ENCODE measurements at regions not wholly inside any gene's neighbourhood (a gene's known extent, or its start where the extent isn't known, plus 50 kb on each side); places are given as distances from the start of the nearest gene placed in this dataset.

DNA sequence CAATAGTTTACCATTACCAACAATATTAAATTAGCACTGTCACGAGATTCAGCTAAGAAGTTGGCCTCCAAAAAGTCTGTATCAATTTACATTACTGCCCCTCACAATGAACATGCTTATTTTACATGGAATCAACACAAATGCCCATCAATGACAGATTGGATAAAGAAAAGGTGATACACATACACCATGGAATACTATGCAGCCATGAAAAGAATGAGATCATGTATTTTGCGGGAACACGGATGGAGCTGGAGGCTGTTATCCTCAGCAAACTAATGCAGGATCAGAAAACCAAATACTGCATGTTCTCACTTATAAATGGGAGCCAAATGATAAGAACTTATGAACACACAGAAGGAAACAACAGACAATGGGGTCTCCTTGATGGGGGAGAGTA lies 211.8 kb upstream of the RREB1 start:
- H3K4me3 Mint-ChIP-seq, result no peak overlapping the region
- no peaks in the 10 kb centered on the region for H3K4me1 Mint-ChIP-seq
- no peak overlapping the region for H3K27ac Mint-ChIP-seq
- H3K27me3 Mint-ChIP-seq, result peaks cover 16% of the 10 kb centered on the region
- no peak for ATAC-seq
- H3K36me3 Mint-ChIP-seq, result no peaks in the 10 kb centered on the region
- H3K9me3 Mint-ChIP-seq, result peaks cover 3% of the 10 kb centered on the region

DNA sequence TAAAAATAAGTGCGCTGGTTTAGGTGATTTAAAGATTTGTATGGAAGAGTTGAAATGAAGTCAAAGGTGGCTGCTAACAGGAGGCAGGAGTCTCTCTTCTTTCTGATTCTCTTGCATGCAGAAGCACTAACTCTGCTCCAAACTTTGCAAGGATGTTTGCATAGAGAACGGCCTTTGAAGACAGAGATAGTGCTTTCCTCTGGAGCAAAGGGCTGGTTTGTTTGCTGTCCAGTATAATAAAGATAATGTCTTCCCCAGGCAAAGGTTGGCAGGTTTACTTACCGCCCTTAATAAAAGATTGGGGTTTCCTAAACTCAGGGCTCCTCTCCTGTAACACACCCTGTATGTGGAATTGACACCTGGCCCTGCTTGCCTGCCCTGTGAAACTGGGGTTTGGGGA lies 210.6 kb upstream of the RREB1 start:
- Mint-ChIP-seq H3K36me3 (no peaks in the 10 kb centered on the region), H3K4me1 (no peaks in the 10 kb centered on the region), H3K9me3 (peaks cover 3% of the 10 kb centered on the region), H3K27ac (no peak overlapping the region), H3K4me3 (no peak overlapping the region), H3K27me3 (peaks cover 28% of the 10 kb centered on the region)
- ATAC-seq, result no peak

DNA sequence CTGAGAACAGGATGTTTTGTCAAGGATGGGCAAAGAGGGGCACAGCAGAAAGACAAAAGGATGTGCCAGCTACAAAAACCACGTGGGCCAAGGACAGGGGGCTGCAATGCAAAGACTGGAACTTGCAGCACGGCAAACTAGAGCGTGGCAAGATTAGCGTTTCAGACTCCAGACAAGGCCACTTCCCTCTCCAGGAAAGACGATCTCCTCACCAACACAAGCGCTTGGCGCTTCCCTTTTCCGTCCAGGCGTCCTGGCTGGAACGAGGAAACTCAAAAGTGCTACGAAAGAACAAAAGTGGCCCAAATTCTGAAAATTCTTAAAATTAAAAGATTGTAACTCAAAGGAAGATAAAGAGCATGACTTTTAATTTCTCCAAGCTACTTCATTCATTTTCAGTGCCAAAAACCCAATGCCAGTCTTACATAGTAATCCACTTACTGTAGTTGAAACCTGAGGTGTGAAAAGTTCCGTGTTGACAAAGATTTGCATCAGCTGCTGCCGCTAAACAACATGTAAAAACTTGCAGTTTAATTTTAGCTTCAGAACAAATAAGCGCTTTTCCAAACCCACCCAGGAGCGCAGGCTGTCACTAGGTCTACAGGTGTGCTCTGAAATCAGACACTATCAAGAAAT lies 207.1 kb upstream of the RREB1 start:
- ATAC-seq, result no peak
- H3K27me3 Mint-ChIP-seq, result peaks cover 51% of the 10 kb centered on the region
- H3K27ac Mint-ChIP-seq, result no peak overlapping the region
- no peak overlapping the region for H3K4me3 Mint-ChIP-seq
- no peaks in the 10 kb centered on the region for H3K4me1 Mint-ChIP-seq
- H3K36me3 Mint-ChIP-seq, result no peaks in the 10 kb centered on the region
- H3K9me3 Mint-ChIP-seq, result peaks cover 3% of the 10 kb centered on the region

DNA sequence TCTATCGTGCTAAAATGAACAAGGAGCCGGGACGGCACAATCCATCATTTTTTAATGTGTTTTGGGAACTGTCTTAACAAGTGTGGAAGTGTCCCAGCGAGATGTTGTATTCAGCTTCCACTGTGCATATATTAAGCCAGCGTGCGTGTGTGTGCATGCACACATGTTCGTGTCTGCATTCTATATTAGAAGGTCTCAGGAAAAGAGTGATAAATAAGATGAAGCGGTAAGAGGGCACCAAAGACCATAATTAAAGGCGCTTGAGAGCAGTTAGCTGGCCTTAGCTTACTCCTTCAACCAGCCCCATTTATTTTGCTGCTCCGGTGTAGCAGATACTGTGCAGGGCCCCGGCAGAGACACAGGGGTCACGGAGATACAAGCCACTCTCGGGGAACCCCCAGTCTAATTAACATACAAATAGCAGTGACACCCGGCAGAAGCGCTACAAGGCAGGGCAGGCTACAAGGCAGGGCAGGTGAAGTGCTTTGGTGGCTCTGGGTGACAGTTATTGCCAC lies 206.5 kb upstream of the RREB1 start:
- Mint-ChIP-seq H3K36me3 (no peaks in the 10 kb centered on the region), H3K9me3 (no peaks in the 10 kb centered on the region), H3K4me1 (no peaks in the 10 kb centered on the region), H3K4me3 (no peak overlapping the region), H3K27ac (no peak overlapping the region), H3K27me3 (peaks cover 51% of the 10 kb centered on the region)
- no peak for ATAC-seq

DNA sequence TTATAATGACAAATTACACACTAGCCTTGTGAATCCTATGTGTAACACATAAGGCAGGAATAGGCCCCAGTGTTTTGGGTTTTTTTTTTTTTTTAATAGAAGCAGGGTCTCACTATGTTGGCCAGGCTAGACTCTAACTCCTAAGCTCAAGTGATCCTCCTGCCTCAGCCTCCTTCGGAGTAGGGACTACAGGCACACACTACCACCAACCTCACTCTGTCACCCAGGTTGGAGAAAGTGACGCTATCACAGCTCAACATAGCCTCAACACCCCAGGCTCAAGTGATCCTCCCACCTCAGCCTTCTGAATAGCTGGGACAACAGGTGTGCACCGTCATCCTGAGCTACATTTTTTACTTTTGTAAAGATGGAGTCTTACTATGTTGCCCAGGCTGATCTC lies 205.8 kb upstream of the RREB1 start:
- Mint-ChIP-seq H3K36me3 (no peaks in the 10 kb centered on the region), H3K27ac (no peak overlapping the region), H3K9me3 (no peaks in the 10 kb centered on the region), H3K27me3 (peaks cover 51% of the 10 kb centered on the region), H3K4me3 (no peak overlapping the region), H3K4me1 (no peaks in the 10 kb centered on the region)
- ATAC-seq, result no peak

DNA sequence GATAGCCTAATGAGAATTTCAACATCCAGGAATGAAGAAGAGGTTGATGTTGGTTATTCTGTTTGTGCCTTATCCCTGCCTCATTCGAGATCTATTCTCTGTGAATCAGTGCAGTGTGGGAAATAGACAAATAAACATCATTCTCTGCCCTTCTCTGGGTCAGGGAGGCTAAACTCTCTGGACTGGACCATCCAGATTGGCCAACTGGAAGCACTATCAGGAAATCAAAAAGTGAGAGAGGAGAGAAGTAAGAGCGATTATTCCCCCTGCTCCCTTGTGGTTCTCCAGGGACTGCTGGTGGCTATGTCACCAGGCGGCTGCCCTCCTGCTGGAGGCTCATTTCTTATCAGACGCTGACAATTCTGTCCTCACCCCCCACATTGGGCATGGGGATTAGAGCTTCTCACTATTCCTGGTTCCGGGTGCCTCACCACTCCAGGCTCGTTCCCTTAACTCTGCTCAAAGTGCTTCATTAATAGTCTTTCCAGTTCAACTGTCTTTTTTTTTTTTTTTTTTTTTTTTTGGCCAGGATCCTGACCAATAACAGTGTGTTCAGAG lies 201.7 kb upstream of the RREB1 start:
- H3K9me3 Mint-ChIP-seq, result no peaks in the 10 kb centered on the region
- no peaks in the 10 kb centered on the region for H3K36me3 Mint-ChIP-seq
- H3K27ac Mint-ChIP-seq, result no peak overlapping the region
- no peak overlapping the region for H3K4me3 Mint-ChIP-seq
- ATAC-seq, result no peak
- no peaks in the 10 kb centered on the region for H3K4me1 Mint-ChIP-seq
- peaks cover 51% of the 10 kb centered on the region for H3K27me3 Mint-ChIP-seq

GRCh38 chr6:6906570-6907213 lies 201.1 kb upstream of the RREB1 start:
- Mint-ChIP-seq H3K9me3 (no peaks in the 10 kb centered on the region), H3K27me3 (peaks cover 44% of the 10 kb centered on the region), H3K4me1 (no peaks in the 10 kb centered on the region), H3K4me3 (no peak overlapping the region), H3K27ac (no peak overlapping the region), H3K36me3 (no peaks in the 10 kb centered on the region)
- no peak for ATAC-seq

DNA sequence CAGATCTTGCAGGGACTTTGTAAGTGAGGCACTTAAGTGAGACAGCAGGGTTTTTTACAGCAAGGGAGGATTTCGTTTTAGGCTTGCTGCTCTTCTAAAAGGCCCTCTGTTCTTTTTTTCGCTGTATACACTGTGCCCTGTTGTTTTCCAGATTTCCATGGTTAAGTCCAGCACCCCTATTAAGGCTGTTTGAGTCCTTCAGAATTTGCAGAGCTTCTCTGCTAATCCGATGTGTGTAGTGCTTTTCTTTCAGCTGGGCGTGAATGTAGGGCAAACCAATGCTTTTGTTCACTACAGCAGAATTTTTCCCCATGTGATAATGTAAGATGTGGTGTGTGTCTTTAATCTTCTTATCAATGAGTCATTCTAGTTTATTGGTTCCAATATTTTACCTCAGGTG lies 200.5 kb upstream of the RREB1 start:
- H3K4me1 Mint-ChIP-seq, result no peaks in the 10 kb centered on the region
- ATAC-seq, result no peak
- H3K36me3 Mint-ChIP-seq, result no peaks in the 10 kb centered on the region
- H3K27me3 Mint-ChIP-seq, result peaks cover 38% of the 10 kb centered on the region
- H3K4me3 Mint-ChIP-seq, result no peak overlapping the region
- H3K27ac Mint-ChIP-seq, result no peak overlapping the region
- H3K9me3 Mint-ChIP-seq, result no peaks in the 10 kb centered on the region

GRCh38 chr6:6908121-6908520 lies 199.6 kb upstream of the RREB1 start:
- Mint-ChIP-seq H3K27ac (no peak overlapping the region), H3K4me1 (no peaks in the 10 kb centered on the region), H3K27me3 (peaks cover 34% of the 10 kb centered on the region), H3K4me3 (no peak overlapping the region), H3K36me3 (no peaks in the 10 kb centered on the region), H3K9me3 (no peaks in the 10 kb centered on the region)
- ATAC-seq, result no peak

GRCh38 chr6:6909111-6909510 lies 198.7 kb upstream of the RREB1 start:
- H3K27ac Mint-ChIP-seq, result no peak overlapping the region
- no peak overlapping the region for H3K4me3 Mint-ChIP-seq
- ATAC-seq, result no peak
- no peaks in the 10 kb centered on the region for H3K36me3 Mint-ChIP-seq
- no peaks in the 10 kb centered on the region for H3K9me3 Mint-ChIP-seq
- H3K4me1 Mint-ChIP-seq, result no peaks in the 10 kb centered on the region
- peaks cover 24% of the 10 kb centered on the region for H3K27me3 Mint-ChIP-seq

GRCh38 chr6:6910734-6911295 lies 196.9 kb upstream of the RREB1 start:
- no peaks in the 10 kb centered on the region for H3K36me3 Mint-ChIP-seq
- H3K27ac Mint-ChIP-seq, result no peak overlapping the region
- H3K27me3 Mint-ChIP-seq, result peaks cover 9% of the 10 kb centered on the region
- H3K4me1 Mint-ChIP-seq, result no peaks in the 10 kb centered on the region
- H3K4me3 Mint-ChIP-seq, result no peak overlapping the region
- H3K9me3 Mint-ChIP-seq, result no peaks in the 10 kb centered on the region
- ATAC-seq, result no peak

DNA sequence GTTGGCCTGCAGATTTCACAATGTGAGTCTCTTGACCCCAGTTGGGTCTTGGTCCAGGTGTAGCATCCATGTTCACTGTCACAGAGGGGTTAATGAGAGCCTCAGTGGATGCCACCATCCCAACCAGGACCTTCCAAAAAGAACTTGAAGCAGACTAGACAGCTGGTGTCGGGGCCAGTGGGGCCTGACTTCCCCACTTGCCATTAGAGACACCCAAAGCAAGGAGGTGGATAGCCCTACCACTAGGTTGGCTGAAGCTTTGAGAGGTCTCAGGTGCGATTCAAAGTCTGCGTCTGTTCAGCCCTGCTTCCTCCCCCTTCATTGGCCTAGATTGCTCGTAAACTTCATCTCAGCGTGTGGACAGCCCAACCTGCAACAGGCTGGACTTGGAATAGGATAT lies 196.4 kb upstream of the RREB1 start:
- Mint-ChIP-seq H3K4me3 (no peak overlapping the region), H3K27ac (no peak overlapping the region), H3K36me3 (no peaks in the 10 kb centered on the region), H3K9me3 (no peaks in the 10 kb centered on the region), H3K27me3 (peaks cover 9% of the 10 kb centered on the region), H3K4me1 (peaks cover 5% of the 10 kb centered on the region)
- no peak for ATAC-seq

GRCh38 chr6:6912817-6913744 lies 194.7 kb upstream of the RREB1 start:
- Mint-ChIP-seq H3K4me3 (no peak overlapping the region), H3K27me3 (peaks cover 9% of the 10 kb centered on the region), H3K27ac (no peak overlapping the region), H3K4me1 (peaks cover 9% of the 10 kb centered on the region), H3K36me3 (no peaks in the 10 kb centered on the region), H3K9me3 (no peaks in the 10 kb centered on the region)
- no peak for ATAC-seq

- peaks cover 15% of the 10 kb centered on the region for H3K4me1 Mint-ChIP-seq
- no peak for ATAC-seq
- no peak overlapping the region for H3K27ac Mint-ChIP-seq
- H3K9me3 Mint-ChIP-seq, result no peaks in the 10 kb centered on the region
- H3K27me3 Mint-ChIP-seq, result peaks cover 8% of the 10 kb centered on the region
- no peaks in the 10 kb centered on the region for H3K36me3 Mint-ChIP-seq
- no peak overlapping the region for H3K4me3 Mint-ChIP-seq
These were observed 192.5 kb upstream of the RREB1 start for GRCh38 chr6:6915219-6915618.
